SU-DHL-6 (cell line): ENCODE measurements at regions not wholly inside any gene's neighbourhood (a gene's known extent, or its start where the extent isn't known, plus 50 kb on each side); places are given as distances from the start of the nearest gene placed in this dataset.

Source experiments
- CTCF ChIP-seq: fragments of 200-600 bp; sonication (generic); IDR thresholded peaks from one replicate; pipeline ENCODE4 v1.5.1; 2017; ENCODE audit warnings: antibody characterized with exemption, mild to moderate bottlenecking, low read length, moderate library complexity; ENCODE audit not compliant: insufficient read depth, poor library complexity, severe bottlenecking
- EZH2phosphoT487 ChIP-seq: fragments of 200-600 bp; sonication (generic), shearing (Covaris generic); conservative IDR thresholded peaks from 2 replicates; pipeline ENCODE4 v1.6.1; 2018; ENCODE audit warnings: mild to moderate bottlenecking, antibody characterized with exemption, low read length, moderate library complexity, mixed read lengths

- no peak for TF ChIP-seq CTCF
- no peak for TF ChIP-seq EZH2phosphoT487
Observed at GRCh38 chr2:11997142-11997541, 250.7 kb downstream of the LPIN1 start.
